IMR-90 (cell line): ENCODE measurements at regions not wholly inside any gene's neighbourhood (a gene's known extent, or its start where the extent isn't known, plus 50 kb on each side); places are given as distances from the start of the nearest gene placed in this dataset.

Experiments
- ATAC-seq: fragments of 200-7000 bp; cut with Tn5 transposase; 2 replicates; pipeline ENCODE4 v1.9.1; 2020; ENCODE audit warnings: low read depth, mild to moderate bottlenecking, moderate library complexity
- BruUV-seq: library from RNA; stranded (reverse); fragments of 400-500 nt; replicated peaks from 2 replicates; lab custom pipeline; 2021; lab: Mats Ljungman, UMichigan
- CTCF ChIA-PET: fragments of 300-600 bp; formaldehyde crosslinking; extraction: SDS; loops from one replicate; lab custom pipeline; 2021; ENCODE audit warnings: antibody characterized with exemption; lab: Yijun Ruan, JAX
- POLR2A ChIA-PET: fragments of 300-600 bp; sonication (Branson Sonifier 250); formaldehyde crosslinking; loops from one replicate; lab custom pipeline; 2022; ENCODE audit warnings: antibody characterized with exemption; ENCODE audit not compliant: unreplicated experiment; lab: Charles Lee
- DNase-seq: peaks from one replicate; pipeline ENCODE4 v3.0.0; 2013
- H2AFZ ChIP-seq: replicated peaks from 2 replicates; pipeline ENCODE3; 2013; ENCODE audit warnings: low read length, mild to moderate bottlenecking; ENCODE audit not compliant: poor library complexity
- H2AK5ac ChIP-seq: 2 replicates; pipeline ENCODE4 v1.6.1; 2013; ENCODE audit warnings: low read depth, low read length, inconsistent platforms
- H2AK9ac ChIP-seq: replicated peaks from 2 replicates; pipeline ENCODE3; 2013; ENCODE audit warnings: mild to moderate bottlenecking, low read depth, low read length, moderate library complexity; ENCODE audit not compliant: poor library complexity
- H2BK120ac ChIP-seq: 2 replicates; pipeline ENCODE4 v1.6.1; 2013; ENCODE audit warnings: low read depth, low read length, inconsistent platforms
- H2BK15ac ChIP-seq: 3 replicates; pipeline ENCODE4 v1.6.1; 2013; ENCODE audit warnings: low read depth, low read length, inconsistent platforms
- H2BK20ac ChIP-seq: 2 replicates; pipeline ENCODE4 v1.6.1; 2013; ENCODE audit warnings: low read depth, mild to moderate bottlenecking, inconsistent platforms, low read length, moderate library complexity
- H2BK5ac ChIP-seq: 2 replicates; pipeline ENCODE4 v1.6.1; 2013; ENCODE audit warnings: mild to moderate bottlenecking, low read depth, low read length, inconsistent platforms; ENCODE audit not compliant: poor library complexity, severe bottlenecking
- H3K14ac ChIP-seq: replicated peaks from 2 replicates; pipeline ENCODE4 v1.6.1; 2013; ENCODE audit warnings: low read depth, low read length, inconsistent platforms
- H3K18ac ChIP-seq: 2 replicates; pipeline ENCODE4 v1.6.1; 2013; ENCODE audit warnings: low read depth, low read length, control low read depth
- H3K23ac ChIP-seq: 2 replicates; pipeline ENCODE4 v1.6.1; 2013; ENCODE audit warnings: low read depth, low read length, inconsistent platforms
- H3K27ac ChIP-seq: 2 replicates; pipeline ENCODE4 v1.5.1; 2013; ENCODE audit warnings: mild to moderate bottlenecking, control low read depth, low read length; ENCODE audit not compliant: insufficient read depth
- H3K27me3 ChIP-seq: 2 replicates; pipeline ENCODE4 v1.6.1; 2013; ENCODE audit warnings: low read length; ENCODE audit not compliant: control insufficient read depth, insufficient read depth
- H3K36me3 ChIP-seq: 2 replicates; pipeline ENCODE4 v1.6.1; 2013; ENCODE audit warnings: low read length, mixed read lengths; ENCODE audit not compliant: control insufficient read depth, insufficient read depth
- H3K4ac ChIP-seq: 2 replicates; pipeline ENCODE4 v1.6.1; 2013; ENCODE audit warnings: low read depth, low read length, inconsistent platforms
- H3K4me1 ChIP-seq: 2 replicates; pipeline ENCODE4 v1.6.1; 2013; ENCODE audit warnings: low read length, mixed read lengths; ENCODE audit not compliant: control insufficient read depth, insufficient read depth
- H3K4me2 ChIP-seq: 2 replicates; pipeline ENCODE4 v1.6.1; 2013; ENCODE audit warnings: low read depth, mild to moderate bottlenecking, control low read depth, low read length, moderate library complexity
- H3K4me3 ChIP-seq: 2 replicates; pipeline ENCODE4 v1.5.1; 2013; ENCODE audit warnings: low read depth, mild to moderate bottlenecking, control low read depth, low read length, moderate library complexity; ENCODE audit not compliant: insufficient read depth
- H3K56ac ChIP-seq: 2 replicates; pipeline ENCODE4 v1.6.1; 2013; ENCODE audit warnings: low read length, inconsistent platforms; ENCODE audit not compliant: insufficient read depth; ENCODE audit errors: extremely low read depth
- H3K79me1 ChIP-seq, 2 experiments: 2 replicates each; pipeline ENCODE4 v1.6.1; 2013; ENCODE audit warnings: low read length in 2 of 2, inconsistent platforms in 1 of 2, low read depth in 1 of 2
- H3K9ac ChIP-seq: 2 replicates; pipeline ENCODE4 v1.6.1; 2013; ENCODE audit warnings: low read depth, low read length, control low read depth
- H3K9me1 ChIP-seq: 2 replicates; pipeline ENCODE4 v1.6.1; 2013; ENCODE audit warnings: low read length, inconsistent platforms; ENCODE audit not compliant: insufficient read depth
- H3K9me3 ChIP-seq: 2 replicates; pipeline ENCODE4 v1.6.1; 2013; ENCODE audit warnings: low read length; ENCODE audit not compliant: control insufficient read depth, insufficient read depth
- H4K20me1 ChIP-seq: 2 replicates; pipeline ENCODE4 v1.6.1; 2013; ENCODE audit warnings: low read length, inconsistent platforms; ENCODE audit not compliant: insufficient read depth
- H4K5ac ChIP-seq: 2 replicates; pipeline ENCODE4 v1.6.1; 2013; ENCODE audit warnings: mild to moderate bottlenecking, low read depth, low read length, control low read depth
- H4K8ac ChIP-seq, 2 experiments: 2 replicates each; pipeline ENCODE4 v1.6.1; 2013; ENCODE audit warnings: low read depth in 2 of 2, low read length in 2 of 2, control low read depth in 1 of 2, inconsistent platforms in 1 of 2
- H4K91ac ChIP-seq: 2 replicates; pipeline ENCODE4 v1.6.1; 2013; ENCODE audit warnings: low read depth, low read length, inconsistent platforms; ENCODE audit not compliant: insufficient read depth
- BHLHE40 ChIP-seq: fragments of 150-350 bp; IDR thresholded peaks from 2 replicates; pipeline ENCODE4 v1.6.1; 2016; ENCODE audit warnings: mild to moderate bottlenecking, low read depth, low read length
- CEBPB ChIP-seq: IDR thresholded peaks from 2 replicates; pipeline ENCODE4 v1.6.1; 2012; ENCODE audit warnings: low read depth, low read length, improper control_type of control experiment
- CHD1 ChIP-seq: IDR thresholded peaks from 2 replicates; pipeline ENCODE4 v1.6.1; 2012; ENCODE audit warnings: low read depth, low read length, improper control_type of control experiment
- FOS ChIP-seq: fragments of 150-350 bp; IDR thresholded peaks from 2 replicates; pipeline ENCODE4 v1.6.1; 2016; ENCODE audit warnings: low read depth, low read length
- MAFK ChIP-seq: IDR thresholded peaks from 2 replicates; pipeline ENCODE4 v1.6.1; 2012; ENCODE audit warnings: low read depth, low read length, improper control_type of control experiment
- MAZ ChIP-seq: IDR thresholded peaks from 2 replicates; pipeline ENCODE4 v1.6.1; 2012; ENCODE audit warnings: low read depth, mild to moderate bottlenecking, low read length, improper control_type of control experiment, moderate library complexity, borderline replicate concordance
- MXI1 ChIP-seq: IDR thresholded peaks from 2 replicates; pipeline ENCODE4 v1.6.1; 2012; ENCODE audit warnings: low read depth, mild to moderate bottlenecking, low read length, moderate library complexity, borderline replicate concordance
- NFE2L2 ChIP-seq: fragments of 150-350 bp; IDR thresholded peaks from 2 replicates; pipeline ENCODE4 v1.6.1; 2016; ENCODE audit warnings: low read depth, mild to moderate bottlenecking, low read length
- POLR2A ChIP-seq: IDR thresholded peaks from 2 replicates; pipeline ENCODE4 v1.6.1; 2012; ENCODE audit warnings: mild to moderate bottlenecking, low read depth, low read length
- RAD21 ChIP-seq: IDR thresholded peaks from 2 replicates; pipeline ENCODE4 v1.6.1; 2012; ENCODE audit warnings: low read length, improper control_type of control experiment
- RCOR1 ChIP-seq: IDR thresholded peaks from 2 replicates; pipeline ENCODE4 v1.6.1; 2012; ENCODE audit warnings: mild to moderate bottlenecking, low read length, improper control_type of control experiment; ENCODE audit not compliant: insufficient replicate concordance
- RFX5 ChIP-seq: IDR thresholded peaks from 2 replicates; pipeline ENCODE4 v1.8.0; 2012; ENCODE audit warnings: low read depth, mild to moderate bottlenecking, low read length, moderate library complexity
- SMC3 ChIP-seq: fragments of 150-350 bp; IDR thresholded peaks from 2 replicates; pipeline ENCODE4 v1.6.1; 2016; ENCODE audit warnings: low read depth, mild to moderate bottlenecking, antibody characterized with exemption, low read length, moderate library complexity
- WGBS, 2 experiments: methylation state at CpG; one replicate each; pipeline versions ENCODE4 v1.1.5 to v1.1.7; 2013; ENCODE audit warnings: missing lambda C conversion rate in 2 of 2; ENCODE audit not compliant: insufficient read length in 1 of 2; ENCODE audit errors: extremely low coverage in 2 of 2; 5-methylcytosine and 5-hydroxymethylcytosine counted together
- dilution Hi-C: fragments of 300-500 bp; cut with HindIII; formaldehyde crosslinking; loops from one replicate; pipeline ENCODE4 v1.14.3; 2018; ENCODE audit warnings: low sequenced_read_pairs; ENCODE audit not compliant: unreplicated experiment
- in situ Hi-C: fragments of 300-500 bp; cut with MboI; formaldehyde crosslinking; loops from 3 replicates; pipeline ENCODE4 v1.14.3; 2019; ENCODE audit warnings: low sequenced_read_pairs, inconsistent platforms, mixed read lengths
- intact Hi-C: fragments of 100-400 bp; cut with micrococcal nuclease; formaldehyde crosslinking; loops from 2 replicates; pipeline ENCODE4 v1.10.0; 2022
- TF ChIP-seq, protein P1 (sequence below): fragments of 150-350 bp; IDR thresholded peaks from 2 replicates; pipeline ENCODE4 v1.6.1; 2017; ENCODE audit warnings: mild to moderate bottlenecking, antibody characterized with exemption, low read length, low read depth
- TF ChIP-seq, protein P2 (sequence below): fragments of 150-350 bp; IDR thresholded peaks from 2 replicates; pipeline ENCODE4 v1.6.1; 2016; ENCODE audit warnings: low read depth, mild to moderate bottlenecking, low read length, moderate library complexity, borderline replicate concordance
- TF ChIP-seq, protein P3 (sequence below): conservative IDR thresholded peaks from 2 replicates; pipeline ENCODE4 v1.5.1; 2012; ENCODE audit warnings: mild to moderate bottlenecking, low read depth, low read length, improper control_type of control experiment

DNA sequence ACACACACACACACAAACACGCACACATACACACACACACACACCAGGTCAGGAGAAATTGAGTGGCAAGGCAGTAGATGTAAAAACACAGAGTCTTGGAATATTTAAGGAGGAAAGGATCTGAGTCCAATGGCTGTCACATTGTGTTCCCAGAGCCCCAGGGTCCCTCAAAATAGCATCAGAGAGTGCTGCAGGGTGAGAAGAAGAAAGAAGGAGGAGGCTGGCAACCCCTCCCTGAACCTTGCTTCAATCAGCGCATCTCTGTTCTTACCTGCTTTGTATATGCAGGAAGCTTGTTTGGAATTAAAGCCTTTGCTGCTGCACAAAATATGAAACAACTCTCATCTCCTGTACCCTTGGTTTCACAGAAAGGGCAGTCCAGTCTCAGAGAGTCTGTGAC is 406.5 kb downstream of the MIAT start:
- CTCF ChIA-PET: no interaction called here
- no peak overlapping the region for H2AK5ac ChIP-seq
- no peak overlapping the region for H3K14ac ChIP-seq
- no peak overlapping the region for H3K27ac ChIP-seq
- no peaks in the 10 kb centered on the region for H3K79me1 ChIP-seq
- H4K91ac ChIP-seq: no peak overlapping the region
- no peaks in the 10 kb centered on the region for H3K9me3 ChIP-seq
- DNase-seq (no peak), ATAC-seq (no peak)
- no TSS peak for BruUV-seq
- H4K5ac ChIP-seq: no peak overlapping the region
- H3K4me3 ChIP-seq: no peak overlapping the region
- no peak overlapping the region for H2AFZ ChIP-seq
- no peak overlapping the region for H3K9ac ChIP-seq
- TF ChIP-seq RAD21 (no peak), CEBPB (no peak), MAZ (no peak), RCOR1 (no peak), FOS (no peak), RFX5 (no peak), SMC3 (no peak), CHD1 (no peak), MAFK (no peak), NFE2L2 (no peak), BHLHE40 (no peak), MXI1 (no peak), POLR2A (no peak)
- TF ChIP-seq, protein P1, sequence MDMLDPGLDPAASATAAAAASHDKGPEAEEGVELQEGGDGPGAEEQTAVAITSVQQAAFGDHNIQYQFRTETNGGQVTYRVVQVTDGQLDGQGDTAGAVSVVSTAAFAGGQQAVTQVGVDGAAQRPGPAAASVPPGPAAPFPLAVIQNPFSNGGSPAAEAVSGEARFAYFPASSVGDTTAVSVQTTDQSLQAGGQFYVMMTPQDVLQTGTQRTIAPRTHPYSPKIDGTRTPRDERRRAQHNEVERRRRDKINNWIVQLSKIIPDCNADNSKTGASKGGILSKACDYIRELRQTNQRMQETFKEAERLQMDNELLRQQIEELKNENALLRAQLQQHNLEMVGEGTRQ: no peak
- TF ChIP-seq, protein P2, sequence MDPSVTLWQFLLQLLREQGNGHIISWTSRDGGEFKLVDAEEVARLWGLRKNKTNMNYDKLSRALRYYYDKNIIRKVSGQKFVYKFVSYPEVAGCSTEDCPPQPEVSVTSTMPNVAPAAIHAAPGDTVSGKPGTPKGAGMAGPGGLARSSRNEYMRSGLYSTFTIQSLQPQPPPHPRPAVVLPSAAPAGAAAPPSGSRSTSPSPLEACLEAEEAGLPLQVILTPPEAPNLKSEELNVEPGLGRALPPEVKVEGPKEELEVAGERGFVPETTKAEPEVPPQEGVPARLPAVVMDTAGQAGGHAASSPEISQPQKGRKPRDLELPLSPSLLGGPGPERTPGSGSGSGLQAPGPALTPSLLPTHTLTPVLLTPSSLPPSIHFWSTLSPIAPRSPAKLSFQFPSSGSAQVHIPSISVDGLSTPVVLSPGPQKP: no peak
- TF ChIP-seq, protein P3, sequence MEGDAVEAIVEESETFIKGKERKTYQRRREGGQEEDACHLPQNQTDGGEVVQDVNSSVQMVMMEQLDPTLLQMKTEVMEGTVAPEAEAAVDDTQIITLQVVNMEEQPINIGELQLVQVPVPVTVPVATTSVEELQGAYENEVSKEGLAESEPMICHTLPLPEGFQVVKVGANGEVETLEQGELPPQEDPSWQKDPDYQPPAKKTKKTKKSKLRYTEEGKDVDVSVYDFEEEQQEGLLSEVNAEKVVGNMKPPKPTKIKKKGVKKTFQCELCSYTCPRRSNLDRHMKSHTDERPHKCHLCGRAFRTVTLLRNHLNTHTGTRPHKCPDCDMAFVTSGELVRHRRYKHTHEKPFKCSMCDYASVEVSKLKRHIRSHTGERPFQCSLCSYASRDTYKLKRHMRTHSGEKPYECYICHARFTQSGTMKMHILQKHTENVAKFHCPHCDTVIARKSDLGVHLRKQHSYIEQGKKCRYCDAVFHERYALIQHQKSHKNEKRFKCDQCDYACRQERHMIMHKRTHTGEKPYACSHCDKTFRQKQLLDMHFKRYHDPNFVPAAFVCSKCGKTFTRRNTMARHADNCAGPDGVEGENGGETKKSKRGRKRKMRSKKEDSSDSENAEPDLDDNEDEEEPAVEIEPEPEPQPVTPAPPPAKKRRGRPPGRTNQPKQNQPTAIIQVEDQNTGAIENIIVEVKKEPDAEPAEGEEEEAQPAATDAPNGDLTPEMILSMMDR: no peak
- no peak overlapping the region for H2AK9ac ChIP-seq
- no peaks in the 10 kb centered on the region; the same call in 1 of the 2 replicates for H4K20me1 ChIP-seq
- peaks cover 45% of the 10 kb centered on the region for H3K27me3 ChIP-seq
- no peak overlapping the region for H3K4ac ChIP-seq
- H3K56ac ChIP-seq: no peak overlapping the region
- POLR2A ChIA-PET: no interaction called here
- no peak overlapping the region for H2BK120ac ChIP-seq
- intact Hi-C loops: no loop called here
- H3K9me1 ChIP-seq: no peaks in the 10 kb centered on the region
- WGBS, 2 experiments: no CpG with 5 or more reads among the region's 2 CpGs
- no peak overlapping the region for H2BK20ac ChIP-seq
- in situ Hi-C loops: no loop called here
- H3K4me1 ChIP-seq: no peaks in the 10 kb centered on the region
- no peak overlapping the region for H2BK15ac ChIP-seq
- dilution Hi-C loops: no loop called here
- no peak overlapping the region for H3K18ac ChIP-seq
- H3K4me2 ChIP-seq: no peak overlapping the region
- no peak overlapping the region for H4K8ac ChIP-seq
- H2BK5ac ChIP-seq: no peak overlapping the region
- no peaks in the 10 kb centered on the region for H3K36me3 ChIP-seq
- no peak overlapping the region for H3K23ac ChIP-seq
